GM21576 (cell line): ENCODE measurements at regions not wholly inside any gene's neighbourhood (a gene's known extent, or its start where the extent isn't known, plus 50 kb on each side); places are given as distances from the start of the nearest gene placed in this dataset.
"Not testable (repeated sequence)": the region's sequence is repeated elsewhere in the genome, so short reads cannot be mapped to it uniquely, and the experiment has no call there.

ENCODE experiments used
- ATAC-seq: cut with Tn5 transposase; IDR thresholded peaks from one replicate; pipeline ENCODE4 v1.9.1; 2021; ENCODE audit warnings: mild to moderate bottlenecking, moderate library complexity; ENCODE audit not compliant: unreplicated experiment

DNA sequence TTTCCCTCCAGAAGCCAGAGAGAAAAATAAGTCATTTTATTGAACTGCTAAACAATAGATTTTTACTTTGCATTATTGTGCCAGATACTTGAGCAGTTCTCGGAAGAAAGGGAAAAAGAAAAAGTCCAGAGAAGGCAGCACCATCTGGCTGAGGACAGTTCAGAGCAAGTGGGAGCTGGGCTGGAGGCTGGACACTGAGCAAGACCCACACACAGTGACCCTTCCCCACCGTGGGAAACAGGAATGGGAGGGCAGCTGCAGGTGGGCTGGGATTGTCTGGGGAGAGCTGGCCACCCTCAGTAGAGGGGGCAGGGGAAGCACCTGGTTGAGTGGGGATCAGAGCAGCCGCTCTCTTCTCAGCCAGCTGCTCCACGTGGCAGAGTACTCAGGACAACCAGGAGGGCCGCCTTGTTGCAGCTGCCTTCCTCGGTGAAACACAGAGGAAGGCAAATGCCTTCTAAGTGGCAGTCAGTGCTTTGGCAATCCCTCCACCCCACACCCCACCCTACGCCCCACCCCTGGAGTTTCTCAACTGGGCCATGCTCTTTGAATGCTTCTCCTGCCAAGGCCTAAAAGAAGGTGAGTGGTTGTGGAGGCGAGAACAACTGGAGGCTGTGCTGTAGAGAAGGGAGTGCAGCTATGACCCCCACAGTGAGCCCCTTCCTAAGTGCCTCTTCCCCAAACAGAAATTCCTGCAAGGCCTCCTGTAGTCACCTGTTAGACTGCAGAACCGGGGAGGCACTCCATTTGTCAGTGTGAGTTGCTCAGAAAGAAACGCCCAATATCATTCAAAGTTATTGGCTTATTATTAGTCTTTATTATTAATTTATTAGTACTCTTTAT lies 179.3 kb downstream of the ZIC5 start:
- ATAC-seq = no peak

DNA sequence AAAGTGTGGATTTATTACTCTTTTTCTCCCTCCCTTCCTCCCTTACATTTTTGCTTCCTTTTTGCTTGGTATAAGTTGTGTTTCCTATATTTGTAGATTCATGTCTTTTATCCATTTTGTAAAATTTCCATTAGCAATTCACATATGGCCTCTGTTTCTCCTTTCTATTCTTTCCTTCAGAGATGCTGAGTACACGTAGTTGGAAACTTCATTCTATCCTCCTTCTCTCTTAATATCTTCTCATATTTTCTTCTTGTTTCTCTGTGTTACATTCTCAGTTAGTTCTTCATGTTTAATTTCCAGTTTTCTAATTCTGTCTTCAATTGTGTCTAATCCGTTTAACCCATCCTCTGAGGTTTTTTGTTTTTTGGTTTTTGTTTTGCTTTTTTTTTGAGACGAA lies 188.9 kb downstream of the ZIC5 start:
- ATAC-seq = no peak

DNA sequence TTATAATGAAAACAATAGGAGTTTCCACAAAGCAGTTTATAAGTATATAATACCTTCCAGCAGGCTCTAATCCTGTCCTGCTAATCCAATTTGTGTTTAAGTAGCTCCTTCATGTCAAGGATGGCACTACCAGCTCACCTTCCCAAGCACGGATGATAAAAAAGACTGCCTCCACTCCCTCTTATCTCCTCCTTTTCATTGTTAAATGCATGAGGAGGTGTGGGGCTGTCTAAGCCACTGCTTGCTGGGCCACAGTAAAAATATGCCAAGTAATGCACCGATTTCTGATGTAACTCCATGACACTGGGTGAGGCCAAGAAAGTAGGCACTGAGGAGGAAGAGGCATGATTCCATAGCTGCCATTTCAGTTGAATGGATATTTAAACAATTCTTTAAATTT lies 193.1 kb downstream of the ZIC5 start:
- no peak for ATAC-seq

DNA sequence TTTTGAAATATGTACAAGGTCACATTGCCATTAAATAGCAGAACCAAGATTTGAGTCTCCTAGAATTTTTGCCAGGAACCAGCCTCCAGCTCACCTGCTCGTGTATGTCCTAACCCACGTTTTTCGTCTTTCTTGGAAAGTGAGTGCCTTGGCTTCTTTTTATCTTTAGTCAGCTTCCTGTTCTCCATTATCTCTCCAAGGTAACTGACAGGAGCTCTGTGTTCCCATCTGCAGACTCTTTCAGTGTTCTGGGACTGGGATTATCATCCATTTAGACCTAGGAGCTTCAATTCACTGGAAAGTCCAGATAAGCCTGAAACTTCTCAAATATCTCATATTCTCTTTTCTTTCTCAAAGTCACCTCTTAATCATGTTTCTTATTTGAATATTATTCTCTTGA lies 193.7 kb downstream of the ZIC5 start:
- ATAC-seq = no peak

DNA sequence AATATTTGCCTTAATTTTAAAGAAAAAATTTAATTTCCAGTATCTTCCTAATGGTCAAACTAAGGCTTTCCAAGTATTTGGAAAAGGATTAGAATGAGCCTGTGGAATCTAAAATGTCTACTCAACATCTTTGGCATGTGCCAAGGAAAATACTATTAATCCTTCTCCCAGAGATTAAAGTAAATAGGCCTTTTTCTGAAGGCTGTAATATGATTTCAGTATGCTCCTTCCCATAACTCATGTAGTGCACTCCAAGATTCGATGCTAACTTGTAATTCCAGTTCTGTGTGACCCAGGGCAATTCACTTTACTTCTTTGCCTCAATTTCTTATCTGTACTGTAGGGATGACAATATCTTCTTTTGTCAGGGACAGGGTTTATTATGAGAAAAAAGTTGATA lies 196.9 kb downstream of the ZIC5 start:
- no peak for ATAC-seq

DNA sequence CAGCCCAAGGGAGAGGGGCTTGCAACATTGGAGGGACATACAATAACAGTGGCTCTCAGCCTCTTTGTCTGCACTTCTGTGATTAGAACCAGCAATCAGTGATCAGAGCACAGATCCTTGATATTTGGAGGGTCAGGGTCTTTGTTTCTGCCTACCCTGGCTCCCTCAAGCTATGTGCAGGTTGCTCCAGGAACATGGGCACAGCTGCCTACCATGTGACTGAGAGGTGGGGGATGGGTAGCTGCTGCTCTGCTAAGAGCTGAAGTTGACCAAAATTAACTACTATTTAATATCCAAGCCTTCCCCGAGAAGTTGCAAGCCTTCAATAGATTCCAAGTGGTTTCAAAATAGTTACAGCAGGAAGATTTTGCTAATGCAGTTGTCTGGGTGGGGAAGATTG lies 202.6 kb downstream of the ZIC5 start:
- ATAC-seq = no peak

DNA sequence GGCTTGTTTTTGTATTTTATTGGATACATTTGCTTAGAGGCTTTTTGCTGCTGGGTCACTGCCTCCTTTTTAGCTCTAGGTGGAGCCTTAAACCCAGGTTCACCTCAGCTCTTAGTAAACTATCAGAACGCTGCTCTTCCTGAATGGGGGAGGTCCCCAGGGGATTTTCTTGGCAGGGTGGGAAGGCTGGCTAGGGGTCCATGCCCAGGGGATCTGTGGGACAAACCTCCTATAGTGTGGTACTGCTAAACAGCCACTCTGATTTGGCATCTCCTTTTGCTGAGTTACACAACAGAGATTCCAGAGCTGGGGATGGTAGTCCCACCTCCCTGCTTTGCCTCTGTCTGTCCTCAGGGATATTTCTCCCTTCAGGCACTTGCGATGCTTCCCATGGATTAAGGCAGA lies 204.9 kb downstream of the ZIC5 start:
- no peak for ATAC-seq

DNA sequence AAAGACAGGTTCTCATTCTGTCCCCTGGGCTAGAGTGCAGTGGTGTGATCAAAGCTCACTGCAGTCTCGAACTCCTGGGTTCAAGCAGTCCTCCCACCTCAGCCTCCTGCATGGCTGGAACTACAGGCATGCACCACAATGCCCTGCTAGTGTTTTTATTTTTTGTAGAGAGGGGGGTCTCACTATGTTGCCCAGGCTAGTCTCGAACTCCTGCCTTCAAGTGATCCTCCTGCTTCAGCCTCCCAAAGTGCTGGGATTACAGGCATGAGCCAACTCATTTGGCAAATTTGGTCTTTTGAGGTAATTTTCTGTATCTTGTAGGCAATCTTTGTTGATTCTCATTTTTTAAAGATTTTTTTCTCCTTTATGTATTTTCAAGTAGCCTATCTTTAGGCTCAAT lies 205.7 kb downstream of the ZIC5 start:
- ATAC-seq = no peak

DNA sequence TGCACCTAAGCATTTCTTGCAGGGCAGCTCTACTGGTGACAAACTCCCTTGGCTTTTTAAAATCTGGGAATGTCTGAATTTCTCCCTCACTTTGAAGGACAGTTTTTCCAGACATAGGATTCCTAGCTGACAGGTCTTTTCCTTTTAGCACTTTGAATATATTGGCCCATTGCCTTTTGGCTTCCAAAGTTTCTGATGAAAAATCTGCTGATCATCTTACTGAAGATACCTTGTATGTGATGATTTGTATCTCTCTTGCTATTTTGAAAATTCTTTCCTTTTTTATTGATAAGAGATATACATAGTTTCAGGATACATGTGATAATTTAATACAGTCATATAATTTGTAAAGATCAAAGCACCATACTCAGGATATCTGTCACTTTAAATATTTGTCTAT lies 211.1 kb downstream of the ZIC5 start:
- ATAC-seq = no peak

DNA sequence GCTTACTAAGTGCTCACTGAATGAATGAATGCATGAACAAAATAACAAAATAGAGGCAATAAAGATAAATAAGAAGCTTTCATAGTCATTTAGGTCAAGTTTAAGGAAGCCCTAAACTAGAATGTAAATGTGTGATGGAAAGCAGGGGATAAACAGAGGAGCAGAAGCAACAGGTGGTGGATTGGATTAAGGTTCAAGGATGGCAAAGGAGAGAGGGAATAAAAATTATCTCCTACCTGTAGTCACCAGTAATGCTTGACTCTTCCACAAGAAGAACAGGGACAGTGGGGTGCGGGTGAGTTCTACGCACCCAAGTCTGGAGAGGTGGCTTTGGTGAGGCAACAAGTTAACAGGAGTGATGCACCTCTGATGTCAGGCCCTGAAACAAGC lies 212.4 kb downstream of the ZIC5 start:
- no peak for ATAC-seq

DNA sequence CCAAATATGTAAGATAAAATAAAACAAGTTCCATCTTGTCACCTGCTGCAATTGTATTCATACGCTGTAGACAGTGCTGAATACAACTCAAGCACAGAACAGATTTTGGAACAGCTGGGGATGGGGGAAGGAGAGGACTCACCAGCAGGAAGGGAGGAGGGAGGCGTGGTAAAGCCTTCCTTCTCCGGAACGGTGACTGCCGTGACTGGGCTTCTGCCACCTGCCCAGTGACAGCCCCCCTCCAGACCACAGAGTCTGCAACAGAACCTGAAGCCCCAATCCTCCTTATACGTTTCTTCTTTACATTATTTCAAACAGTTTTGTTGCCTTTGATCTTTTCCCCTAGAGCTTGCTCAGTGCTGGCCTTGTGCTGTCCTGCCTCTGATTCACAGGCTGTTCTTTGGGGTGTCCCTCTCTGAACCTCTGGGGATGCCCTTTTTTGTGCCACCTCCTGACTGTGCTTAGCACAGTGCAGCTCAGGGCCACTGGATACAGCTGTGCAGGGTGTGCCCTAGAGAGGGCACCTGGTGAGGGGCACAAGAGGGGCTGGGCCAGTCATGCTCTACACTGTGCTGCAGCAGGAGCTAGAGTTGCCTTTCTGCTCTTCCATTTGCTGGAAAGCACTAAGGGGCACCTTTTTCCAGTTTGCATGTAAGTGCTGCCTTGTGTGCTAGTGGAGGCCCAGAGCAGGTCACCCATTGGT lies 213.0 kb downstream of the ZIC5 start:
- no peak for ATAC-seq

DNA sequence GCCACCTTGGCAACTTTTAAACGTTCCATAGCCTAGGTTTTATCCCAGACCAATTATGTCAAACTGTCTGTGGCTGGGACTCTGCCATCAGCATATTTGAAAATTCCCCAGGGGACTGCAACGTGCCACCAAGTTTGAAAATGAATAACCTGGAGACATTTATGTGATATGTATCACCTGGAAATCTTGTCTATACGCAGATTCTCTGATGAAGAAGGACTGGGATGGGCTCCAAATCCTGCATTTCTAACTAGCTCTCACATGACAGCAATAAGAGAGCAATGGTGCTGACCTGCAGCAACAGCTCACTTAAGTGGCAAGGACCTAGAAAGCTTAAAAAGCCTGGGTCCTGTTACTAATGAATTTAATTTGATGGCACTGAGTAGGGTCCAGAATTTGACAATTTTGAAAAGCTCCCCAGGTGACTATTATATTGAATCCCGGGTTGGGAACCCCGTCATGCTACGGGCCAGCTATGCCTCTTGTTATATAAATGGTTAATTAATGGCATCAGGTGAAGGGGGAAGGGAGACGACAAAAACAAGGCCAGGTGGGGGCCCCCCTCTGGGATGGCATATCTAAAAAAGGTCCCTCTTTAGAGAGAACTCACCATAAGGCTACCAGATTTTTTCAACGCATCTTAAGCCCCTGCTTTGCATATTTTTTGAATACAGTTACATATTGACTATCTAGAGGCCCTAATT lies 213.7 kb downstream of the ZIC5 start:
- no peak for ATAC-seq

DNA sequence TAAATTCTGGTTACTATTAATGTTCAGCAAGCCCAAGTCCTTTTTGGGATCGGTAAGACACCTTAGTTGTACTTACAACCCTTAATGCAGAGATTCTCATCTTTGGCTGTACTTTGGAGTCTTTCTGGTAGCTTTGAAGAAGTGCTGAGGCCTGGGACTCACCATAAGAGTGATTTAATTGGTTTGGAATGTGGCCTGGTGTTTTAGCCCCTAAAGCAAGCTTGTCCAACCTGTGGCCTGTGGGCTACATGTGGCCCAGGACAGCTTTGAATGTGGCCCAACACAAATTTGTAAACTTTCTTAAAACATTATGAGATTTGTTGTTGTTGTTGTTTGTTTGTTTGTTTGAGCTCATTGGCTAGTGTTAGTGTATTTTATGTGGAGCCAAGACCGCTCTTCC lies 215.3 kb downstream of the ZIC5 start:
- no peak for ATAC-seq

DNA sequence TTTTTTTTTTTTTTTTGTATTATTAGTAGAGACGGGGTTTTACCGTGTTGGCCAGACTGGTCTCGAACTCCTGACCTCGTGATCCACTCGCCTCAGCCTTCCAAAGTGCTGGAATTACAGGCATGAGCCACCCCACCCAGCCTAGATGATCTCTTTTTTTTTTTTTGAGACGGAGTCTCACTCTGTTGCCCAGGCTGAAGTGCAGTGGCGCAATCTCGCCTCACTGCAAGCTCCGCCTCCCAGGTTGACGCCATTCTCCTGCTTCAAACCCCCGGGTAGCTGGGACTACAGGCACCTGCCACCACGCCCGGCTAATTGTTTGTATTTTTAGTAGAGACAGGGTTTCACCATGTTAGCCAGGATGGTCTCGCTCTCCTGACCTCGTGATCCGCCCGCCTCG lies 216.8 kb downstream of the ZIC5 start:
- not testable (repeated sequence) for ATAC-seq

DNA sequence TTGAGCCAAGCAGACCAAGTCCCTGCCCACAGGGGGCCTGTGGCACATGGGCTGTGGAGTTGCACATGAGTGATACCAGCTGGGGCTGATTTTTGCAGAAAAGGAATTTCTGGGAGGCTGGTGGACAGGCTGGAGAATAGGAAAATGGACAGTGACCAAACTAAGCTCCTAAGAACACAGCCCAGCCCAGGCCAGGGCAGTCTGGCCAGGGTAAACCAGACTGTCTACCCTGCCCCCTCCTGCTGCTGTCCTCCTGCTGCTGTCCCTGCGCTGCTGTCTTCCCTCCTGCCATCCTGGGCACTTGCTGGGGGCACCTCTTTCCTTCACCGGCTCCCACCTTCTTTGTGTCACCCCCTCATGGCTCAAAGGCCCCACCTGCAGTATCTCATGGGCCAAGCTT lies 219.2 kb downstream of the ZIC5 start:
- ATAC-seq = no peak

DNA sequence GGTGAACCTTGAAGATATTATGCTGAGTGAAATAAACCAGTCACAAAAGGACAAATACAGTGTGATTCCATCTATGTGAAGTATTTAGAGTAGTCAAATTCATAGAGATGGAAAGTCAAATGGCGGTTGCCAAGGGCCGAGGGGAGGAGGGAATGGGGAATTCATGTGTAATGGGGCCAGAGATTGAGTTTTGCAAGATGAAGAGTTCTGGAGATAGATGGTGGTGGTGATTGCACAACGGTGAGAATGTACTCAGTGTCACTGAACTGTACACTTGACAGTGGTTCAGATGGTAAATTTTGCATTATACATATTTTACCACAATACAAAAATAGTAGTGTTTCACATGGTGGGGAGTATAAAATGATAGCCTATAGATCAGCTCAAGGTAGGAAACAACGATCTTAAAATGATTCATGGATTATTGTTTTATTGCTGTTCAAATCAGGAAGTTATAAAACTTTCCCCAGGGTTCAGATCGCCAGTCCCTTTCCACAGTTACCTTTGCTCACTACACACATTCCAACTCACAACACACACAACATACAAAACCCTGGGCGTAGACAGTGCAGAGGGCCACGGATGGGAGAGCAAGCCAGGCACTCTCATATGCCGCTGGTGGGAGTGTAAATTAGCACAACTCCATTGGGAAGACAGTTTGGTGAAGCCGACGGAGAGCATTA lies 219.9 kb downstream of the ZIC5 start:
- ATAC-seq = no peak

DNA sequence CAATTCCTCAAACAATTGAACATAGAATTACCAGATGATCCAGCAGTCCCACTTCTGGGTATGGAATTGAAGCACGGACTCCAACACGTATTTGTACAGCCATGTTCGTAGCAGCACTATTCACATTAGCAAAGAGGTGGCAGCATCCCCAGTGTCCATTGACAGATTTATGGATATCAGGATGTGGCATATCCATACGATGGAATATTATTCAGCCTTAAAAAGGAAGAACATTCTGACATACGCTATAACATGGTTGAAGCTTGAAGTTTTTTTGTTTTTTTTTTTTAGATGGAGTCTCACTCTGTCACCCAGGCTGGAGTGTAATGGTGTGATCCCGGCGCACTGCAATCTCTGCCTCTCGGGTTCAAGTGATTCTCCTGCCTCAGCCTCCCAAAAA lies 220.6 kb downstream of the ZIC5 start:
- no peak for ATAC-seq

DNA sequence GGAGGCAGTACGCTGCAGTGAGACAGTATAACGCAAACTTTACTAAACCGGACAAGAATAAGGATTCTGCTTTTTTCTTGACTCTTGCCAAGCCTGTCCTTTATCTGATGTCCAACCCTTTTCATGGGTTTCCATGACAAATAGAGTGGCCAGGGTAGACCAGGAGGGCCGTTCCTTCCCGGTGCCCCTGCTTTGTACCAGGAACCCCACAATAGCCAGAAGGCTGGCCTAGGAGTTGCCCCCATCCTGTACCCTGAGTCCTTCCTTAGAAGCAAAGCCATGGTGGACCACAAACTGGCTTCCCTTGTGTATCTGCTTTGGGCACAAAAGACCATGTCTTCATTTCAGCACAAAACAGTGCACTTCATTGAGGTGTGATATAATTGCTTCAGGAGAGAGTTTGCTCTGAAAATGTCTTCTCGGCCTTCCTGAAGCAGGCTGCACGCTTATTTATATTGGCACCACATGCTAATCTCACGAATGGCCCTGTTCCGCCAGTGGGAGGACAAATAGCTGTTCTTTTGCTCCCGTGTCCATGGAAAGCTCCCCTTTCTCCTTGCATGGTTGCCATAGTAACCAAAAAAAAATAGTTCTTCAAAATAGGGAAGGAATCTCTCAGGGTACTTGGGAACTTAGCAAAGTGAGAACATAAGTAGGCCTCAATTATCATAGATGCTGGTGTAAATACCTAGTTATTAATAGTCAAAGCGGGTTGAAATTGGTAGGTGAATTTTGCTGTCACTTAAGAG lies 222.1 kb downstream of the ZIC5 start:
- ATAC-seq = no peak

DNA sequence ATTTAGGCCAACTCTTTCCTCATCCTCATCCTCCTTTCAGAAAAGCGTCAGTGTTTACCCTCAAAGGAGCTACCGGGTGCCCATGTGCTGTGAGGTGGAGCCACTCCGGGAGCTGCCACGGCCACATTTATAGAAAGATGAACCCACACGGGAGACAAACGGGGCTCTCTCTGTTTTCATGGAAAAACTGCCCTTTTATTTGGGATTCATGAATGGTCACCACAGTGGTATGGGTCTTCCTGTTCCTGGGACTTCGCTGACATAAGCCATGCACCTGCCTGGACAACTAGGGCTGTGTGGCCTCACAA lies 224.2 kb downstream of the ZIC5 start:
- ATAC-seq = no peak

DNA sequence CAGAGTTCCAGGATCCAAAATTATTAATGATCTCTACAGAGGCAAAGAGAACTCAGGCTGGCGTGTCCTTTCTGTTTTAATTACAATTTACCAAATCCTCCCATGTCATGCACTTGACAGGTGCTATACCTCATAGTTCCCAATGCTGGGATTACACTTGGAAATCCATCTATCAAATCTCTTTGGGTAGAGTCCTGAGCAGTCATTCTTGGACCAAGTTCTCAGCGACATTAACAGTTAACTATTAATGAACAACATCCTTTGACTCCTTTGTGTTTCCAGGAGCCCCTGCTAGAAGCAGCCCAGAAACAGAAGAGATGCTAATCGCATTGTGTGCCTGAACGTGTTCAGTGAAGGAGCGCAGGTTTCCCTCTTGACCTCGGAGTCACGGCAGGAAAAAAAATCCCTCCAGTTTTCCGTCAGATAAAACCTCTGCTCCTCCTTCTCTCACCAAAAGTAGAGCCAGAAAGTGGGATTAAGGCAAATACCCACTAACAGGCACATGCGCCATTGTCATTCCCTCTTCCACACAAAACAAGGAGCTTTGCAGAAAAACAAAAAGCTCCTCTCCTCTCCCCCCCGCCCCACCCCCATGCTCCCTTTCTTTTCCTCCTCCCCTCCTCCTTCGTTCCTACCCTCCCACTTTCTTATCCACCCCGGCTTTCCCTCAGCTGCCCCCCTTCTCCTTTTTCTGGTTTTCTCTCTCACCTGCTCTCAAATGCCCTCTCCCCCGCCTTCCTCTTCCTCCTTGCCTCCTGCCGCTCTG lies 224.7 kb downstream of the ZIC5 start:
- no peak for ATAC-seq
